ENCODE measurements at regions not wholly inside any gene's neighbourhood (a gene's known extent, or its start where the extent isn't known, plus 50 kb on each side); places are given as distances from the start of the nearest gene placed in this dataset.

DNA sequence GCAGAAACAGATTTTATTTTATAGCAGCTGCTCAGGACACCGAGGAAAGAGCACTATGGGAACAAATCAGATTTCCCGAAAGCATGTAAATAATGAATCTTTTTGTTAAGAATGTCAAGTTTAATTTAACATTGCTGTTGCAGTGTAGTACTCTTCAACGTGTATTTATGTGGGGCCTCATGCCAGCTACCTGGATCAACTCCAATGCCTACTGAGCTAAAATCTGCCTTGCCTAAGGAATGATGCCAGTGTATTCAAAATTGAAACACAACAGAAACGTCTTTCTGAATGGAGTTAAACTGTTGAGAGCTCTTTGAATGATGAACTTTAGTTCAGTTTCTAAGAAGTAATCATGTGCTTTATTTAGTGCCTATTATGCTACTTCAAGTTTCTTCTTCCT lies 1379.8 kb upstream of the ATXN8OS start:
- H3K27me3 Mint-ChIP-seq: no peaks in the 10 kb centered on the region
- intact Hi-C loops (cut with micrococcal nuclease): no loop called here
- TF ChIP-seq, protein P1, sequence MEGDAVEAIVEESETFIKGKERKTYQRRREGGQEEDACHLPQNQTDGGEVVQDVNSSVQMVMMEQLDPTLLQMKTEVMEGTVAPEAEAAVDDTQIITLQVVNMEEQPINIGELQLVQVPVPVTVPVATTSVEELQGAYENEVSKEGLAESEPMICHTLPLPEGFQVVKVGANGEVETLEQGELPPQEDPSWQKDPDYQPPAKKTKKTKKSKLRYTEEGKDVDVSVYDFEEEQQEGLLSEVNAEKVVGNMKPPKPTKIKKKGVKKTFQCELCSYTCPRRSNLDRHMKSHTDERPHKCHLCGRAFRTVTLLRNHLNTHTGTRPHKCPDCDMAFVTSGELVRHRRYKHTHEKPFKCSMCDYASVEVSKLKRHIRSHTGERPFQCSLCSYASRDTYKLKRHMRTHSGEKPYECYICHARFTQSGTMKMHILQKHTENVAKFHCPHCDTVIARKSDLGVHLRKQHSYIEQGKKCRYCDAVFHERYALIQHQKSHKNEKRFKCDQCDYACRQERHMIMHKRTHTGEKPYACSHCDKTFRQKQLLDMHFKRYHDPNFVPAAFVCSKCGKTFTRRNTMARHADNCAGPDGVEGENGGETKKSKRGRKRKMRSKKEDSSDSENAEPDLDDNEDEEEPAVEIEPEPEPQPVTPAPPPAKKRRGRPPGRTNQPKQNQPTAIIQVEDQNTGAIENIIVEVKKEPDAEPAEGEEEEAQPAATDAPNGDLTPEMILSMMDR (IDR thresholded peaks at IDR 0.05): no peak
- H3K4me1 Mint-ChIP-seq: no peaks in the 10 kb centered on the region
- H3K4me3 Mint-ChIP-seq: no peak overlapping the region
- ATAC-seq (ENCODE audit: low read depth): no peak
- H3K36me3 Mint-ChIP-seq (ENCODE audit: low read depth): no peaks in the 10 kb centered on the region
- no peak overlapping the region for H3K27ac Mint-ChIP-seq
- H3K9me3 Mint-ChIP-seq: no peaks in the 10 kb centered on the region
- POLR2A ChIA-PET: no interaction called here
- no peak for DNase-seq
- CTCF ChIA-PET: no interaction called here

DNA sequence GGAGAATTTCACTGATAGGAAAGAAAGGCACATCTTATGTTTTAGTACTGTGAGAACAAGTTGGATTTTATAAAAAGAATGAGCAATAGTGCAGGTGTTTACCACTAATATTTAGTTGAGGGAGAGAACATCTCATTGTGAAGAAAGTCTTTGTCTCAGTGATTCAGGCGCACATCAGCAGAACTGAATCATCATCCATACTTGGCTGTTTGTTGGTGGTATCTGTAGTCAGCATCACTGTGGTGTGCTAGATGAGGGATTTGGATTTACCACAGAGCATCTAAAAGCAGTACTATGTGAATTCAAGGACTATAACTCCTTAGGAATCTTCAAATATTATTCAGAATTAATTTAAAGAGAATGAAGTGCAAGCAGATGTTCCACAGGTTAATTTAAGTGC lies 1380.5 kb upstream of the ATXN8OS start:
- TF ChIP-seq, protein P1 (IDR thresholded peaks at IDR 0.05): no peak
- CTCF ChIA-PET: no interaction called here
- no peak overlapping the region for H3K27ac Mint-ChIP-seq
- H3K4me3 Mint-ChIP-seq: no peak overlapping the region
- DNase-seq: no peak
- intact Hi-C loops (cut with micrococcal nuclease): no loop called here
- no peaks in the 10 kb centered on the region for H3K9me3 Mint-ChIP-seq
- H3K36me3 Mint-ChIP-seq (ENCODE audit: low read depth): no peaks in the 10 kb centered on the region
- no peaks in the 10 kb centered on the region for H3K4me1 Mint-ChIP-seq
- POLR2A ChIA-PET: no interaction called here
- no peak for ATAC-seq (ENCODE audit: low read depth)
- H3K27me3 Mint-ChIP-seq: no peaks in the 10 kb centered on the region

DNA sequence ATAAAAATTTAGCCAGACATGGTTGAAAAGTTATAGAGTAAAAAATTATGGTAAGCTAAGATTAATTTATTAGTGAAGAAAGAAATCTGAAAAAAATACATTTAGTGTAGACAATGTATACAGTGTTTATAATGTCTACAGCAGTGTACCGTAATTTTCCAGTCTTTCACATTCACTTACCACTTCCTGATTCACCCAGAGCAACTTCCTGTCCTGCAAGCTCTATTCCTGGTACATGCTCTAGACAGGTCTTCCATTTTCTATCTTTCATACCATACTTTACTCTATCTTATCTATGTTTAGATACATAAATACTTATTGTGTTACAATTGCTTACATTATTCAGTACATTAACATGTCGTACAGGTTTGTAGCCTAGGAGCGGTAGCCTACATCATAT lies 1387.8 kb upstream of the ATXN8OS start:
- DNase-seq: no peak
- Mint-ChIP-seq H3K9me3 (no peaks in the 10 kb centered on the region), H3K36me3 (ENCODE audit: low read depth) (no peaks in the 10 kb centered on the region), H3K27me3 (no peaks in the 10 kb centered on the region), H3K4me3 (no peak overlapping the region), H3K27ac (no peak overlapping the region), H3K4me1 (no peaks in the 10 kb centered on the region)
- intact Hi-C loops (cut with micrococcal nuclease): no loop called here
- TF ChIP-seq, protein P1 (IDR thresholded peaks at IDR 0.05): no peak
- ChIA-PET CTCF (no interaction called here), POLR2A (no interaction called here)
- no peak for ATAC-seq (ENCODE audit: low read depth)

DNA sequence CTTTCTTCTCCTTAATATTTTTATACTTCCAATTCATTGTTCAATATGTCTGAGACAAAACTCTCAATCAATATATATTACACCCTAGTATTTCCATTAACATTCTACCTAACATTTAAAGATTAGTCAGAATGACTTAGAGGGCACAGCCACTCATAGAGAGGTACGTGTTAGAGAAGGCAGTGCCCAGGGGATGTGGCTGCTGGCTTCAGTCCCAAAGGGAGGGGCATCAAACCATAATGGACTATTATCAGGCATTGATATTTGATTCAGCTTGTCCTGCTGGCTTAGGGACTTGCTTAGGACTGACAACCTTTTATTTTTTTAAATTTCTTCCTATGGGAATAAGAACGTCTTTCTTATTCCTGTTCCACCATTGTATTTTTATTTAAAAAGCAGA lies 1392.0 kb upstream of the ATXN8OS start:
- intact Hi-C loops (cut with micrococcal nuclease): no loop called here
- Mint-ChIP-seq H3K27ac (no peak overlapping the region), H3K27me3 (no peaks in the 10 kb centered on the region), H3K9me3 (no peaks in the 10 kb centered on the region), H3K4me1 (no peaks in the 10 kb centered on the region), H3K4me3 (no peak overlapping the region), H3K36me3 (ENCODE audit: low read depth) (no peaks in the 10 kb centered on the region)
- no peak for ATAC-seq (ENCODE audit: low read depth)
- DNase-seq: no peak
- TF ChIP-seq, protein P1 (IDR thresholded peaks at IDR 0.05): no peak
- ChIA-PET POLR2A (no interaction called here), CTCF (no interaction called here)

DNA sequence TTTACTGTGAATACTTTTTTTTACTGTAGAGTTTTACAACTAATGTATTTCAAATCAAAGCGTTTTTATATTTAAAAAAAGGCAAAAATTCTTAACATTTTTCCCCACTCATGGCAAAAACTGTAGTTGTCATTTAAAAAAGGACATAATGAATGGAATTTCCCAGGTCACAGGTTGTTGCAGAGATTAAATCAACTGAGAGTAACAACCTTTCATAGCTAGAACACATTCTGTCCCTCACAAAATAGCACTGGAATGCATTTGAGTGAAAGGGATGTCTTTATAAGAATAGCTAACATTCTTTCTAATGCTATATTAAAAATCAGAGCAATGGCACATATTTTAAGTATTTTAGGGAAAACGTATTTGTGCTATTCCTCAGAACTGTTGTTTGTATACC lies 1393.3 kb upstream of the ATXN8OS start:
- Mint-ChIP-seq H3K9me3 (no peaks in the 10 kb centered on the region), H3K27ac (no peak overlapping the region), H3K27me3 (no peaks in the 10 kb centered on the region), H3K4me1 (no peaks in the 10 kb centered on the region), H3K4me3 (no peak overlapping the region), H3K36me3 (ENCODE audit: low read depth) (no peaks in the 10 kb centered on the region)
- CTCF ChIA-PET: no interaction called here
- ATAC-seq (ENCODE audit: low read depth) (no peak), DNase-seq (no peak)
- TF ChIP-seq, protein P1 (IDR thresholded peaks at IDR 0.05): no peak
- POLR2A ChIA-PET: no interaction called here
- intact Hi-C loops (cut with micrococcal nuclease): no loop called here

All from activated B cell treated with CpG ODN at 0.5 μM for 24 hours (primary cell).